ENCODE measurements at regions not wholly inside any gene's neighbourhood (a gene's known extent, or its start where the extent isn't known, plus 50 kb on each side); places are given as distances from the start of the nearest gene placed in this dataset.
"Not testable (repeated sequence)": the region's sequence is repeated elsewhere in the genome, so short reads cannot be mapped to it uniquely, and the experiment has no call there.

GRCh38 chr11:71170624-71171423 lies 81.6 kb downstream of the SHANK2 start:
- 89% methylated on average over 16 of the region's 31 CpGs; no CpG with 5 or more reads in 1 of the 2 donors for WGBS, 2 donors (ENCODE audit: low coverage in 1 of 2)
- Histone ChIP-seq H3K27ac (no peak overlapping the region), H3K27me3 (peaks cover 21% of the 10 kb centered on the region), H3K4me3 (no peak overlapping the region), H3K4me1 (no peaks in the 10 kb centered on the region), H3K9me3 (peaks cover 0 to 5% (median 0%) of the 10 kb centered on the region in 3 donors), H3K36me3 (no peaks in the 10 kb centered on the region)
- ATAC-seq: no peak
- TF ChIP-seq EP300 (IDR thresholded peaks at IDR 0.05) (no peak), POLR2A (IDR thresholded peaks at IDR 0.05) (no peak), POLR2AphosphoS5 (IDR thresholded peaks at IDR 0.05) (no peak), CTCF (IDR thresholded peaks at IDR 0.05) (no peak)

GRCh38 chr11:71169313-71169712 lies 83.1 kb downstream of the SHANK2 start:
- WGBS, 2 donors (ENCODE audit: low coverage in 1 of 2): 57% methylated on average over 3 of the region's 8 CpGs; no CpG with 5 or more reads in 1 of the 2 donors
- H3K27ac ChIP-seq: no peak overlapping the region
- H3K4me1 ChIP-seq: no peaks in the 10 kb centered on the region
- no peak for ATAC-seq
- no peaks in the 10 kb centered on the region for H3K36me3 ChIP-seq
- peaks cover 25% of the 10 kb centered on the region for H3K27me3 ChIP-seq
- TF ChIP-seq EP300 (IDR thresholded peaks at IDR 0.05): no peak
- TF ChIP-seq CTCF (IDR thresholded peaks at IDR 0.05): no peak
- TF ChIP-seq POLR2A (IDR thresholded peaks at IDR 0.05): no peak
- no peak for TF ChIP-seq POLR2AphosphoS5 (IDR thresholded peaks at IDR 0.05)
- H3K4me3 ChIP-seq: no peak overlapping the region
- H3K9me3 ChIP-seq: no peaks in the 10 kb centered on the region

GRCh38 chr11:71167814-71168213 lies 84.6 kb downstream of the SHANK2 start:
- not testable (repeated sequence) for H3K36me3 ChIP-seq, H3K27ac ChIP-seq, ATAC-seq, H3K4me3 ChIP-seq, H3K9me3 ChIP-seq, H3K4me1 ChIP-seq
- WGBS, 2 donors (ENCODE audit: low coverage in 1 of 2): no CpG with 5 or more reads among the region's 31 CpGs
- H3K27me3 ChIP-seq: peaks cover 17% of the 10 kb centered on the region

GRCh38 chr11:71165771-71166170 lies 86.6 kb downstream of the SHANK2 start:
- H3K4me1 ChIP-seq: no peaks in the 10 kb centered on the region

GRCh38 chr11:71164621-71165020 lies 87.8 kb downstream of the SHANK2 start:
- WGBS, 2 donors (ENCODE audit: low coverage in 1 of 2): 84 to 100% methylated on average over 3 to 7 of the region's 7 CpGs

More at GRCh38 chr11:71165771-71166170, 86.6 kb downstream of the SHANK2 start:
- 62% methylated on average over 2 of the region's 12 CpGs; no CpG with 5 or more reads in 1 of the 2 donors for WGBS, 2 donors (ENCODE audit: low coverage in 1 of 2)
- no peak for TF ChIP-seq EP300 (IDR thresholded peaks at IDR 0.05)
- no peak for TF ChIP-seq CTCF (IDR thresholded peaks at IDR 0.05)
- no peak for TF ChIP-seq POLR2A (IDR thresholded peaks at IDR 0.05)
- no peak for TF ChIP-seq POLR2AphosphoS5 (IDR thresholded peaks at IDR 0.05)
- peaks cover 6% of the 10 kb centered on the region for H3K27me3 ChIP-seq
- no peak overlapping the region for H3K27ac ChIP-seq
- no peak overlapping the region for H3K4me3 ChIP-seq
- no peak for ATAC-seq
- no peaks in the 10 kb centered on the region for H3K36me3 ChIP-seq
- H3K9me3 ChIP-seq: no peaks in the 10 kb centered on the region

More at GRCh38 chr11:71164621-71165020, 87.8 kb downstream of the SHANK2 start:
- H3K9me3 ChIP-seq: no peaks in the 10 kb centered on the region
- H3K4me3 ChIP-seq: no peak overlapping the region
- H3K27me3 ChIP-seq: peaks cover 5% of the 10 kb centered on the region
- no peak overlapping the region for H3K27ac ChIP-seq
- no peaks in the 10 kb centered on the region for H3K36me3 ChIP-seq
- no peak for TF ChIP-seq POLR2A (IDR thresholded peaks at IDR 0.05)
- no peak for TF ChIP-seq POLR2AphosphoS5 (IDR thresholded peaks at IDR 0.05)
- no peak for TF ChIP-seq EP300 (IDR thresholded peaks at IDR 0.05)
- TF ChIP-seq CTCF (IDR thresholded peaks at IDR 0.05): no peak
- no peaks in the 10 kb centered on the region for H3K4me1 ChIP-seq
- no peak for ATAC-seq

Measured in gastroesophageal sphincter (tissue), 4 donors.